Osteocyte (in vitro differentiated cells): ENCODE measurements at regions not wholly inside any gene's neighbourhood (a gene's known extent, or its start where the extent isn't known, plus 50 kb on each side); places are given as distances from the start of the nearest gene placed in this dataset.
"Not testable (repeated sequence)": the region's sequence is repeated elsewhere in the genome, so short reads cannot be mapped to it uniquely, and the experiment has no call there.

Experiments used
- DNase-seq: peaks from one replicate; pipeline ENCODE4 v3.0.0; 2021; ENCODE audit warnings: mixed read lengths; ENCODE audit not compliant: unreplicated experiment; ENCODE audit errors: extremely low spot score
- H3K27ac Mint-ChIP-seq: one replicate; pipeline ENCODE4 v1.8.0; 2021; ENCODE audit warnings: mild to moderate bottlenecking, mixed read lengths; ENCODE audit not compliant: unreplicated experiment
- H3K27me3 Mint-ChIP-seq: one replicate; pipeline ENCODE4 v1.8.0; 2021; ENCODE audit warnings: mixed read lengths; ENCODE audit not compliant: unreplicated experiment
- H3K36me3 Mint-ChIP-seq: one replicate; pipeline ENCODE4 v1.8.0; 2021; ENCODE audit warnings: mixed read lengths; ENCODE audit not compliant: unreplicated experiment
- H3K4me1 Mint-ChIP-seq: one replicate; pipeline ENCODE4 v1.8.0; 2021; ENCODE audit warnings: mixed read lengths; ENCODE audit not compliant: unreplicated experiment
- H3K4me3 Mint-ChIP-seq: one replicate; pipeline ENCODE4 v1.8.0; 2021; ENCODE audit warnings: mild to moderate bottlenecking, moderate library complexity, mixed read lengths; ENCODE audit not compliant: unreplicated experiment
- H3K9me3 Mint-ChIP-seq: one replicate; pipeline ENCODE4 v1.8.0; 2021; ENCODE audit warnings: mixed read lengths; ENCODE audit not compliant: unreplicated experiment
- TF ChIP-seq, protein P1 (sequence below): fragments of 200-600 bp; sonication (generic); IDR thresholded peaks from 2 replicates; pipeline ENCODE4 v1.5.0; 2021; ENCODE audit warnings: antibody characterized with exemption, mild to moderate bottlenecking, moderate library complexity

DNA sequence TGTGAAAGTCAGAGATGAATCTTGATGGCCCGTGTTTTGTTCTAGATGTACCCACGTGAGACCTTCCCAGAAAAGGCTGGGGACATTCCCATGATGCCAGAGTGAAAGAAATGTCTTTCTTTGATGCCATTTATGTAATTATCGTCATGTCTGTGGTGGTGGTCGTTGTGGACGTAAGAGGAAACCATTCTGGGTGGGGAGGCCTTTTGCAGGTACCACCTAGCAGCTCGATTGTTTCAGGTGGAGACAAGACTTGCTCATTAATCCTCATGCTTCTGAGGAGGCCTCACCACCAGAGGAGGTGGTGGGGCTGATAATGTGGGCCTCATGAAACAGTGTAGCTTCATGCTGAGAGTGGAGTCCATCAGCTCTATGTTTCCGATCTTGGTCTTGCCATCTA is 58.1 kb upstream of the USP3 start:
- Mint-ChIP-seq H3K27ac (no peak overlapping the region), H3K36me3 (no peaks in the 10 kb centered on the region), H3K4me3 (no peak overlapping the region), H3K27me3 (peaks cover 6% of the 10 kb centered on the region), H3K4me1 (peaks cover 16% of the 10 kb centered on the region), H3K9me3 (no peaks in the 10 kb centered on the region)
- TF ChIP-seq, protein P1, sequence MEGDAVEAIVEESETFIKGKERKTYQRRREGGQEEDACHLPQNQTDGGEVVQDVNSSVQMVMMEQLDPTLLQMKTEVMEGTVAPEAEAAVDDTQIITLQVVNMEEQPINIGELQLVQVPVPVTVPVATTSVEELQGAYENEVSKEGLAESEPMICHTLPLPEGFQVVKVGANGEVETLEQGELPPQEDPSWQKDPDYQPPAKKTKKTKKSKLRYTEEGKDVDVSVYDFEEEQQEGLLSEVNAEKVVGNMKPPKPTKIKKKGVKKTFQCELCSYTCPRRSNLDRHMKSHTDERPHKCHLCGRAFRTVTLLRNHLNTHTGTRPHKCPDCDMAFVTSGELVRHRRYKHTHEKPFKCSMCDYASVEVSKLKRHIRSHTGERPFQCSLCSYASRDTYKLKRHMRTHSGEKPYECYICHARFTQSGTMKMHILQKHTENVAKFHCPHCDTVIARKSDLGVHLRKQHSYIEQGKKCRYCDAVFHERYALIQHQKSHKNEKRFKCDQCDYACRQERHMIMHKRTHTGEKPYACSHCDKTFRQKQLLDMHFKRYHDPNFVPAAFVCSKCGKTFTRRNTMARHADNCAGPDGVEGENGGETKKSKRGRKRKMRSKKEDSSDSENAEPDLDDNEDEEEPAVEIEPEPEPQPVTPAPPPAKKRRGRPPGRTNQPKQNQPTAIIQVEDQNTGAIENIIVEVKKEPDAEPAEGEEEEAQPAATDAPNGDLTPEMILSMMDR = no peak
- no peak for DNase-seq

DNA sequence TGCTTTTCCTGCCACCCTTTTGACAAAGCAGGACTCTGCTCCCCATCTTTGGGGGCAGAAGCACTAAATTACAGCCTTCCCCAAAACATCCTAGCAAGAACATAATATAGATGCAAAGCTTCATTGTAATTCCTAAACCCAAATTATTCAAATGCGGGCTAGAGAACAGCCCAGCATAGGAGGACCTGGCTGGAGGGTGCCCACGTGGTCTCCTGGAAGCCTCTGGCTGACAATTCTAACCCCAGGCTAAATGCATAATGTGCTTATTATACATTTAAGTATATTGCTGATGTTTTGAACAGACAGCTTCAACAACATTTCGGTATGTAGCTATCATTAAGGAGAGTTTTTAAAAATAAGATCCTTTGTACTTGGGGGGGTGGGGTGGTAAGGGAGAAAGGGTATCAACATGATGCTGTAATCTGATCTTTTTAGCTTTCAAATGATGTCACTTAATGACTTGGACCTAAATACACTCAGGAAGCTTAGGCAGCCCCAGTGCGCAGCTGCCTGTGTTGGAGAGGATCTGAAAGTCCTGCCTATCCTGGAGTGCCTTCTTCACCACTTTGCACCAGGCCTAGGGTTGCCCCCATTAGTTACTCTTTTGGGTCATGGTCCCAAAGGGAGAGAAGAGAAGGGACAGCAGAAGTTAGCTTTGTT is 57.2 kb upstream of the USP3 start:
- TF ChIP-seq, protein P1 = no peak
- Mint-ChIP-seq H3K9me3 (no peaks in the 10 kb centered on the region), H3K27me3 (peaks cover 6% of the 10 kb centered on the region), H3K4me3 (no peak overlapping the region), H3K27ac (no peak overlapping the region), H3K36me3 (no peaks in the 10 kb centered on the region), H3K4me1 (peaks cover 16% of the 10 kb centered on the region)
- DNase-seq = no peak

DNA sequence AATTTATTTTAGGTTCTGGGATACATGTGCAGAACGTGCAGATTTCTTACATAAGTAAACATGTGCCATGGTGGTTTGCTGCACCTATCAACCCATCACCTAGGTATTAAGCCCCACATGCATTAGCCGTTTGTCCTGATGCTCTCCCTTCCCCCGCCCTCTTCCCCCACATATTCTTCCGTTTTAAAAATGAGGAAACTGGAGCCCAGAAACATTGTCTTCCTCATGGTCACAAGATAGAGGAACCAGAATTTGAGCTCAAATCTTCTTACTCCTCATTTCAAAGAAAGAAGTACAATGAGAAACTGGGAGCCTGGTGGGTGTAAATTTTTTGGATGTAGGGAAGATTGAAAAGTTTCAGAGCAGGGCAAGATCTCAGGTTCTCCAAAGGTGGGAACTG is 56.1 kb upstream of the USP3 start:
- Mint-ChIP-seq H3K4me1 (peaks cover 16% of the 10 kb centered on the region), H3K27ac (no peak overlapping the region), H3K27me3 (peaks cover 6% of the 10 kb centered on the region), H3K36me3 (no peaks in the 10 kb centered on the region), H3K9me3 (no peaks in the 10 kb centered on the region), H3K4me3 (no peak overlapping the region)
- TF ChIP-seq, protein P1 = no peak
- no peak for DNase-seq

DNA sequence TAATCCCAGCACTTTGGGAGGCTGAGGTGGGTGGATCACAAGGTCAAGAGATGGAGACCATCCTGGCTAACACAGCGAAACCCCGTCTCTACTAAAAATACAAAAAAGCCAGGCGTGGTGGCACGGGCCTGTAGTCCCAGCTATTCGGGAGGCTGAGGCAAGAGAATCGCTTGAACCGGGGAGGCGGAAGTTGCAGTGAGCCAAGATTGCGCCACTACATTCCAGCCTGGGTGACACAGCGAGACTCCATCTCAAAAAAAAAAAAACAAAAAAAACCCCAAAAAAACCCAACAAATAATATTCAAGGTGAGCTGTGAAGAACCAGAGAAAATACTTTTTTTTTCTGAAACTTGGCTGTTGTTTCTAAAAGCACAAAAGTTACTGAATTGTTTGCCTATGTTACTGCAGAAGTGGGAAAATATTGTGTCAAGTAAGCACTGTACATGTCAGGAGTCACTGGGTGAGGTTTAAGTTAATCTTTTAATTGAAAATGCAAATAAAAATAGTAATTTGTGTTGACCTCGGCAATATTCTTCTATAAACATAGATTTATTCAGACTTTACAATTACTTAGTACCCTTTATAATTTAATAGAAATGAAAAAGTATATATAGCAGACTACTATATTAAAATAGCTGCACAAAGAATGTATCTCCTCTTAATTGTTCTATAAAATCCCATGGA is 55.4 kb upstream of the USP3 start:
- H3K27me3 Mint-ChIP-seq, H3K36me3 Mint-ChIP-seq, H3K4me3 Mint-ChIP-seq, DNase-seq, H3K9me3 Mint-ChIP-seq: not testable (repeated sequence)
- H3K4me1 Mint-ChIP-seq = peaks cover 16% of the 10 kb centered on the region
- peak overlapping the region; percentile 72 for H3K27ac Mint-ChIP-seq

DNA sequence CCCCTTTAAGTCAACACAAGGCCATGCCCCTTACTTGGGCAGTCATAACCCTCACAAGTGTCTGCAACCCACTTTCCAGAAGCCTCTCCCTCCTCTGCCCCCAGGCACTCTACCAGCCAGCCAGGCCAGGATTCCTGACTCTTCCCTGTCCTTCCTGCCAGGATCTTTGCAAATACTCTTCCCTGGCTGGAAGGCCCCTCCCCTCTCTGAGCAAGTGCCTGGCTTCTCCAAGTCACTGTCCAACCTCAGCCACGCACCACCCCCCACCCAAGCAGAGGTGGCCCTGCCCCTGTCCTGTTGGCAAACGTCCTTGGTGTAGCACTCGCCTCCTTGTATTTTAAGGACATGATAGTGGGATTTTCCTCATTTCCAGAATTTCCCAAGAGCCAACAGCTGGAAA is 54.7 kb upstream of the USP3 start:
- H3K9me3 Mint-ChIP-seq = no peaks in the 10 kb centered on the region
- peak overlapping the region; percentile 33 for H3K4me3 Mint-ChIP-seq
- no peaks in the 10 kb centered on the region for H3K36me3 Mint-ChIP-seq
- peaks cover 16% of the 10 kb centered on the region for H3K4me1 Mint-ChIP-seq
- no peaks in the 10 kb centered on the region for H3K27me3 Mint-ChIP-seq
- DNase-seq = no peak
- peak overlapping the region; percentile 72 for H3K27ac Mint-ChIP-seq
- TF ChIP-seq, protein P1 = no peak
